HG03135 (cell line): ENCODE measurements at regions not wholly inside any gene's neighbourhood (a gene's known extent, or its start where the extent isn't known, plus 50 kb on each side); places are given as distances from the start of the nearest gene placed in this dataset.

ENCODE experiments used
- ATAC-seq: cut with Tn5 transposase; IDR thresholded peaks from one replicate; pipeline ENCODE4 v1.9.1; 2021; ENCODE audit warnings: mild to moderate bottlenecking, moderate library complexity; ENCODE audit not compliant: unreplicated experiment

- no peak for ATAC-seq
Observed at GRCh38 chr4:138670681-138671080, 344.9 kb upstream of the NOCT start.

- ATAC-seq, result no peak
Observed at GRCh38 chr4:138669479-138670315, 345.9 kb upstream of the NOCT start.

- ATAC-seq, result no peak
Observed at GRCh38 chr4:138668309-138668708, 347.3 kb upstream of the NOCT start.

GRCh38 chr4:138666366-138666765, 349.2 kb upstream of the NOCT start:
- no peak for ATAC-seq

GRCh38 chr4:138665851-138666250, 349.7 kb upstream of the NOCT start:
- no peak for ATAC-seq

GRCh38 chr4:138663883-138664282, 351.7 kb upstream of the NOCT start:
- ATAC-seq, result no peak

- no peak for ATAC-seq
Observed at GRCh38 chr4:138659812-138660316, 355.7 kb upstream of the NOCT start.

- no peak for ATAC-seq
Observed at GRCh38 chr4:138659037-138659811, 356.4 kb upstream of the NOCT start.

- ATAC-seq, result no peak
Observed at GRCh38 chr4:138658518-138658917, 357.1 kb upstream of the NOCT start.

GRCh38 chr4:138656990-138657389, 358.6 kb upstream of the NOCT start:
- no peak for ATAC-seq

- ATAC-seq, result no peak
Observed at GRCh38 chr4:138655985-138656384, 359.6 kb upstream of the NOCT start.

GRCh38 chr4:138655286-138655685, 360.3 kb upstream of the NOCT start:
- no peak for ATAC-seq

GRCh38 chr4:138650929-138651448, 364.6 kb upstream of the NOCT start:
- ATAC-seq, result no peak

GRCh38 chr4:138650495-138650894, 365.1 kb upstream of the NOCT start:
- no peak for ATAC-seq

- no peak for ATAC-seq
Observed at GRCh38 chr4:138647433-138647832, 368.1 kb upstream of the NOCT start.

- ATAC-seq, result no peak
Observed at GRCh38 chr4:138646383-138646782, 369.2 kb upstream of the NOCT start.

- no peak for ATAC-seq
Observed at GRCh38 chr4:138645289-138645688, 370.3 kb upstream of the NOCT start.

GRCh38 chr4:138644322-138644721, 371.3 kb upstream of the NOCT start:
- ATAC-seq, result no peak

GRCh38 chr4:138643827-138644226, 371.8 kb upstream of the NOCT start:
- no peak for ATAC-seq

GRCh38 chr4:138639018-138639741, 376.4 kb upstream of the NOCT start:
- ATAC-seq, result no peak

GRCh38 chr4:138636781-138637180, 378.8 kb upstream of the NOCT start:
- no peak for ATAC-seq
